SK-N-SH (cell line): ENCODE measurements at regions not wholly inside any gene's neighbourhood (a gene's known extent, or its start where the extent isn't known, plus 50 kb on each side); places are given as distances from the start of the nearest gene placed in this dataset.

ENCODE experiments used
- CTCF ChIA-PET: fragments of 300-600, 350-600 bp; formaldehyde crosslinking; extraction: SDS; loops from one replicate; lab custom pipeline; 2021; lab: Yijun Ruan, JAX
- POLR2A ChIA-PET: fragments of 350-600 bp; sonication (Branson Sonifier 250); formaldehyde crosslinking; extraction: SDS; loops from one replicate; lab custom pipeline; 2020; ENCODE audit warnings: antibody characterized with exemption, inconsistent platforms; lab: Yijun Ruan, JAX
- DNase-seq: peaks from one replicate; pipeline ENCODE4 v3.0.0; 2012
- H2AFZ ChIP-seq: fragments of 200-600 bp; sonication (generic); 2 replicates; pipeline ENCODE4 v1.8.1; 2016; ENCODE audit warnings: antibody characterized with exemption, mild to moderate bottlenecking, low read depth
- H3F3A ChIP-seq: fragments of 200-600 bp; sonication (generic); replicated peaks from 2 replicates; pipeline ENCODE3; 2016; ENCODE audit warnings: antibody characterized with exemption, mild to moderate bottlenecking; ENCODE audit not compliant: insufficient read depth
- H3K27ac ChIP-seq, 2 experiments: fragments of 200-500 bp in 1 of 2; fragments of 200-600 bp in 1 of 2; sonication (Bioruptor generic) in 1 of 2; sonication (generic), shearing (Covaris generic) in 1 of 2; 2 replicates each; pipeline versions ENCODE4 v1.5.1 to v1.6.1; 2014 to 2016; ENCODE audit warnings: low read depth in 2 of 2, inconsistent platforms in 1 of 2, low read length in 1 of 2, mild to moderate bottlenecking in 1 of 2, mixed read lengths in 1 of 2
- H3K27me3 ChIP-seq: fragments of 200-600 bp; sonication (generic), shearing (Covaris generic); 2 replicates; pipeline ENCODE4 v1.6.1; 2016; ENCODE audit warnings: mixed run types; ENCODE audit not compliant: insufficient read depth
- H3K36me3 ChIP-seq, 2 experiments: fragments of 200-500 bp in 1 of 2; fragments of 200-600 bp in 1 of 2; sonication (Bioruptor generic) in 1 of 2; sonication (generic) in 1 of 2; replicated peaks in 1 of 2; 2 replicates each; pipeline versions ENCODE3 to v1.5.1; 2014 to 2016; ENCODE audit warnings: low read length in 1 of 2, mild to moderate bottlenecking in 1 of 2; ENCODE audit not compliant: insufficient read depth in 2 of 2, control insufficient read depth in 1 of 2
- H3K4me1 ChIP-seq, 2 experiments: fragments of 200-500 bp in 1 of 2; fragments of 200-600 bp in 1 of 2; sonication (Bioruptor generic) in 1 of 2; sonication (generic), shearing (Covaris generic) in 1 of 2; 2 replicates each; pipeline versions ENCODE4 v1.5.1 to v1.6.1; 2014 to 2016; ENCODE audit warnings: low read depth in 1 of 2, low read length in 1 of 2, mixed run types in 1 of 2; ENCODE audit not compliant: insufficient read depth in 2 of 2, control insufficient read depth in 1 of 2
- H3K4me2 ChIP-seq: fragments of 200-600 bp; sonication (generic), shearing (Covaris generic); 2 replicates; pipeline ENCODE4 v1.6.1; 2017; ENCODE audit warnings: mixed run types
- H3K4me3 ChIP-seq, 2 experiments: fragments of 200-500 bp in 1 of 2; fragments of 200-600 bp in 1 of 2; sonication (Bioruptor generic) in 1 of 2; sonication (generic), shearing (Covaris generic) in 1 of 2; 2 replicates each; pipeline versions ENCODE4 v1.5.1 to v1.8.1; 2014 to 2016; ENCODE audit warnings: low read depth in 2 of 2, inconsistent platforms in 1 of 2, low read length in 1 of 2, mild to moderate bottlenecking in 1 of 2, mixed read lengths in 1 of 2, moderate library complexity in 1 of 2
- H3K79me2 ChIP-seq: fragments of 200-600 bp; sonication (generic); 2 replicates; pipeline ENCODE4 v1.8.1; 2017; ENCODE audit warnings: mild to moderate bottlenecking; ENCODE audit not compliant: insufficient read depth
- H3K9ac ChIP-seq: fragments of 200-600 bp; sonication (generic); 2 replicates; pipeline ENCODE4 v1.6.1; 2017; ENCODE audit warnings: mixed run types
- H3K9me2 ChIP-seq: fragments of 200-600 bp; sonication (generic); 2 replicates; pipeline ENCODE4 v1.6.1; 2017; ENCODE audit warnings: mixed run types
- H3K9me3 ChIP-seq: fragments of 200-600 bp; sonication (generic); 2 replicates; pipeline ENCODE4 v1.6.1; 2017; ENCODE audit warnings: mixed run types, mild to moderate bottlenecking, moderate library complexity
- H4K20me1 ChIP-seq: fragments of 200-600 bp; sonication (generic); 2 replicates; pipeline ENCODE4 v1.6.1; 2017; ENCODE audit warnings: mild to moderate bottlenecking, mixed run types; ENCODE audit not compliant: insufficient read depth
- EP300 ChIP-seq, 2 experiments: IDR thresholded peaks; 2 replicates each; pipeline versions ENCODE4 v1.4.0 to v1.6.1; 2012; ENCODE audit warnings: borderline replicate concordance in 1 of 2, low read depth in 1 of 2, low read length in 1 of 2
- EZH2phosphoT487 ChIP-seq: fragments of 200-600 bp; sonication (generic); IDR thresholded peaks from 2 replicates; pipeline ENCODE4 v1.6.1; 2017; ENCODE audit warnings: low read depth, mixed run types, mild to moderate bottlenecking, antibody characterized with exemption, moderate library complexity, borderline replicate concordance
- FOSL2 ChIP-seq: IDR thresholded peaks from 2 replicates; pipeline ENCODE4 v1.4.0; 2012; ENCODE audit warnings: low read depth, mild to moderate bottlenecking, moderate library complexity, borderline replicate concordance
- FOXM1 ChIP-seq: IDR thresholded peaks from 2 replicates; pipeline ENCODE4 v1.4.0; 2012; ENCODE audit warnings: low read depth, mild to moderate bottlenecking
- GABPA ChIP-seq: IDR thresholded peaks from 2 replicates; pipeline ENCODE4 v1.4.0; 2012; ENCODE audit warnings: low read depth, mild to moderate bottlenecking
- GATA2 ChIP-seq: sonication (generic); formaldehyde crosslinking; IDR thresholded peaks from 2 replicates; pipeline ENCODE4 v1.5.0; 2020; ENCODE audit warnings: mild to moderate bottlenecking, missing genetic modification reagents
- JUND ChIP-seq: IDR thresholded peaks from 2 replicates; pipeline ENCODE4 v1.4.0; 2012
- MAX ChIP-seq: IDR thresholded peaks from 2 replicates; pipeline ENCODE4 v1.4.0; 2012; ENCODE audit warnings: low read depth
- MEF2A ChIP-seq: IDR thresholded peaks from 2 replicates; pipeline ENCODE4 v1.4.0; 2012; ENCODE audit warnings: low read depth, borderline replicate concordance
- MXI1 ChIP-seq: IDR thresholded peaks from 2 replicates; pipeline ENCODE4 v1.6.1; 2012; ENCODE audit warnings: mild to moderate bottlenecking, low read depth, low read length, improper control_type of control experiment
- NFIC ChIP-seq: IDR thresholded peaks from 2 replicates; pipeline ENCODE4 v1.4.0; 2012; ENCODE audit warnings: borderline replicate concordance
- PBX3 ChIP-seq: IDR thresholded peaks from 2 replicates; pipeline ENCODE4; 2012
- POLR2AphosphoS5 ChIP-seq: IDR thresholded peaks from 2 replicates; pipeline ENCODE4 v1.6.1; 2012; ENCODE audit warnings: low read depth, low read length
- REST ChIP-seq: IDR thresholded peaks from 2 replicates; pipeline ENCODE4 v1.6.1; 2012; ENCODE audit warnings: mild to moderate bottlenecking, low read depth, low read length, moderate library complexity
- RXRA ChIP-seq: IDR thresholded peaks from 2 replicates; pipeline ENCODE4 v1.4.0; 2012; ENCODE audit warnings: low read depth, mild to moderate bottlenecking, borderline replicate concordance
- SIN3A ChIP-seq: IDR thresholded peaks from 2 replicates; pipeline ENCODE4 v1.6.1; 2012; ENCODE audit warnings: low read depth, mild to moderate bottlenecking, low read length, moderate library complexity, borderline replicate concordance
- SMC3 ChIP-seq: IDR thresholded peaks from 2 replicates; pipeline ENCODE4 v1.6.1; 2012; ENCODE audit warnings: low read depth, low read length, improper control_type of control experiment
- TAF1 ChIP-seq: IDR thresholded peaks from 2 replicates; pipeline ENCODE4 v1.6.1; 2012; ENCODE audit warnings: low read depth, mild to moderate bottlenecking, low read length, moderate library complexity, borderline replicate concordance
- TCF12 ChIP-seq: IDR thresholded peaks from 2 replicates; pipeline ENCODE4 v1.4.0; 2012
- USF1 ChIP-seq: IDR thresholded peaks from 2 replicates; pipeline ENCODE4 v1.4.0; 2012; ENCODE audit warnings: low read depth, borderline replicate concordance
- YY1 ChIP-seq: IDR thresholded peaks from 2 replicates; pipeline ENCODE4 v1.4.0; 2012; ENCODE audit warnings: low read depth, mild to moderate bottlenecking
- WGBS: methylation state at CpG from one replicate; pipeline ENCODE4 v1.1.6; 2017; ENCODE audit warnings: low lambda C conversion rate; 5-methylcytosine and 5-hydroxymethylcytosine counted together

GRCh38 chr12:74647256-74647655 lies 109.6 kb downstream of the ATXN7L3B start:
- POLR2A ChIA-PET, result no interaction called here
- no peak for TF ChIP-seq SMC3
- TF ChIP-seq MEF2A, result no peak
- TF ChIP-seq FOSL2, result no peak
- no peak for TF ChIP-seq FOXM1
- TF ChIP-seq SIN3A, result no peak
- TF ChIP-seq POLR2AphosphoS5, result no peak
- TF ChIP-seq PBX3, result no peak
- TF ChIP-seq REST, result no peak
- TF ChIP-seq TCF12, result no peak
- TF ChIP-seq JUND, result no peak
- TF ChIP-seq GATA2 (CRISPR knock-in tag), result no peak
- H3F3A ChIP-seq, result no peaks in the 10 kb centered on the region

GRCh38 chr12:74656251-74656650 lies 118.6 kb downstream of the ATXN7L3B start:
- H3K4me3 ChIP-seq, result no peak overlapping the region
- H3F3A ChIP-seq, result no peaks in the 10 kb centered on the region
- H3K9me3 ChIP-seq, result no peaks in the 10 kb centered on the region
- no peaks in the 10 kb centered on the region for H3K79me2 ChIP-seq
- no peak overlapping the region for H3K4me2 ChIP-seq
- H2AFZ ChIP-seq, result no peak overlapping the region
- POLR2A ChIA-PET, result no interaction called here
- H3K9me2 ChIP-seq, result no peaks in the 10 kb centered on the region
- no peaks in the 10 kb centered on the region for H3K36me3 ChIP-seq
- no peak overlapping the region for H3K9ac ChIP-seq
- no peak overlapping the region for H3K27ac ChIP-seq
- DNase-seq, result no peak
- CTCF ChIA-PET, result no interaction called here
- H3K4me1 ChIP-seq, result no peaks in the 10 kb centered on the region
- TF ChIP-seq YY1, result no peak
- no peak for TF ChIP-seq TAF1
- no peak for TF ChIP-seq SIN3A
- TF ChIP-seq EP300 (IDR thresholded peaks at IDR 0.05; ENCODE audit: borderline replicate concordance in 1 of 2, low read depth in 1 of 2, low read length in 1 of 2), result no peak
- no peak for TF ChIP-seq POLR2AphosphoS5
- TF ChIP-seq RXRA, result no peak
- no peak for TF ChIP-seq USF1
- no peak for TF ChIP-seq EZH2phosphoT487
- no peak for TF ChIP-seq NFIC
- TF ChIP-seq MXI1, result no peak
- TF ChIP-seq GATA2 (CRISPR knock-in tag), result no peak
- TF ChIP-seq MAX, result no peak
- no peak for TF ChIP-seq GABPA
- no peaks in the 10 kb centered on the region for H3K27me3 ChIP-seq
- no peaks in the 10 kb centered on the region for H4K20me1 ChIP-seq

More at GRCh38 chr12:74647256-74647655, 109.6 kb downstream of the ATXN7L3B start:
- Histone ChIP-seq H3K4me2 (no peak overlapping the region), H3K9ac (no peak overlapping the region), H3K27me3 (no peaks in the 10 kb centered on the region), H3K79me2 (no peaks in the 10 kb centered on the region), H4K20me1 (no peaks in the 10 kb centered on the region), H3K4me1 (no peaks in the 10 kb centered on the region; a peak in 1 of 4 replicates), H3K27ac (no peak overlapping the region), H3K36me3 (no peaks in the 10 kb centered on the region), H3K9me3 (no peaks in the 10 kb centered on the region), H3K4me3 (no peak overlapping the region), H2AFZ (no peak overlapping the region), H3K9me2 (no peaks in the 10 kb centered on the region)
- CTCF ChIA-PET, result interaction anchor here (1.1 to 1.4 kb wide), 4 partner anchors 12 to 236 kb away, joined by 3 to 5 read pairs (median 4); no protein-coding TSS in a partner anchor
- 2% methylated on average over 2 of the region's 2 CpGs for WGBS
- no peak for DNase-seq
